Loucy (cell line): ENCODE measurements at regions not wholly inside any gene's neighbourhood (a gene's known extent, or its start where the extent isn't known, plus 50 kb on each side); places are given as distances from the start of the nearest gene placed in this dataset.
"Not testable (repeated sequence)": the region's sequence is repeated elsewhere in the genome, so short reads cannot be mapped to it uniquely, and the experiment has no call there.

Source experiments
- CTCF ChIP-seq: fragments of 200-600 bp; sonication (generic); conservative IDR thresholded peaks from 2 replicates; pipeline ENCODE4 v1.5.1; 2014; ENCODE audit warnings: mild to moderate bottlenecking, antibody characterized with exemption, low read length
- EZH2phosphoT487 ChIP-seq: fragments of 200-600 bp; IDR thresholded peaks from 2 replicates; pipeline ENCODE4 v1.6.1; 2018; ENCODE audit warnings: antibody characterized with exemption, mild to moderate bottlenecking, moderate library complexity, borderline replicate concordance

- TF ChIP-seq CTCF, EZH2phosphoT487: not testable (repeated sequence)
Observed at GRCh38 chr6:144532238-144532637, 247.1 kb downstream of the UTRN start.
